ENCODE measurements at regions not wholly inside any gene's neighbourhood (a gene's known extent, or its start where the extent isn't known, plus 50 kb on each side); places are given as distances from the start of the nearest gene placed in this dataset.

DNA sequence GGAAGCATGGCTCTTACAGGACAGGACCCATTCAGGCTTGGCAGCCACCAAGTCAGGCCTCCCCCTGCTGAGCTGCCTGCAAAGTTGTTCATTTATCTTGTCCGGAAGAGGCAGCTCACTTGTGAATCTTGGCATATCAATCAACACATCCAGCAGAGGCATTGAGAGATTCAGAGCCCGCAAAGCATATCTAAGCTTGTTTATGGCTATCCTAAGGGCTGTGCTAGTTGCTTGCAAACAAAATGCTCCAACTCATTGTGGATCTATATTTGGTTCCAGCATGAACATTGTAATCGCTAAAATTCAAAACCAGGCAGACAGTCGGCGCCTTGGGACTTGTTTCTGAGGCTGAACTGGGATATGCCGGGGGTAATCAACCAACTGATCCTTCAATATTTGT lies 106.1 kb downstream of the UNC5CL start:
- TF ChIP-seq, protein P1, sequence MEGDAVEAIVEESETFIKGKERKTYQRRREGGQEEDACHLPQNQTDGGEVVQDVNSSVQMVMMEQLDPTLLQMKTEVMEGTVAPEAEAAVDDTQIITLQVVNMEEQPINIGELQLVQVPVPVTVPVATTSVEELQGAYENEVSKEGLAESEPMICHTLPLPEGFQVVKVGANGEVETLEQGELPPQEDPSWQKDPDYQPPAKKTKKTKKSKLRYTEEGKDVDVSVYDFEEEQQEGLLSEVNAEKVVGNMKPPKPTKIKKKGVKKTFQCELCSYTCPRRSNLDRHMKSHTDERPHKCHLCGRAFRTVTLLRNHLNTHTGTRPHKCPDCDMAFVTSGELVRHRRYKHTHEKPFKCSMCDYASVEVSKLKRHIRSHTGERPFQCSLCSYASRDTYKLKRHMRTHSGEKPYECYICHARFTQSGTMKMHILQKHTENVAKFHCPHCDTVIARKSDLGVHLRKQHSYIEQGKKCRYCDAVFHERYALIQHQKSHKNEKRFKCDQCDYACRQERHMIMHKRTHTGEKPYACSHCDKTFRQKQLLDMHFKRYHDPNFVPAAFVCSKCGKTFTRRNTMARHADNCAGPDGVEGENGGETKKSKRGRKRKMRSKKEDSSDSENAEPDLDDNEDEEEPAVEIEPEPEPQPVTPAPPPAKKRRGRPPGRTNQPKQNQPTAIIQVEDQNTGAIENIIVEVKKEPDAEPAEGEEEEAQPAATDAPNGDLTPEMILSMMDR (IDR thresholded peaks at IDR 0.05; ENCODE audit: extremely low read depth in 1 of 2, insufficient read depth in 1 of 2, low read depth in 1 of 2, low read length in 2 of 2) = no peak
- no peak for TF ChIP-seq EZH2 (IDR thresholded peaks at IDR 0.05; ENCODE audit: borderline replicate concordance, low read depth, low read length, severe bottlenecking)
- no peak for TF ChIP-seq MYC (IDR thresholded peaks at IDR 0.05; ENCODE audit: low read depth, low read length)
- TF ChIP-seq, protein P2, sequence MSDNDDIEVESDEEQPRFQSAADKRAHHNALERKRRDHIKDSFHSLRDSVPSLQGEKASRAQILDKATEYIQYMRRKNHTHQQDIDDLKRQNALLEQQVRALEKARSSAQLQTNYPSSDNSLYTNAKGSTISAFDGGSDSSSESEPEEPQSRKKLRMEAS (IDR thresholded peaks at IDR 0.05; ENCODE audit: insufficient read depth, insufficient read length) = no peak
